GM12872 (cell line): ENCODE measurements at regions not wholly inside any gene's neighbourhood (a gene's known extent, or its start where the extent isn't known, plus 50 kb on each side); places are given as distances from the start of the nearest gene placed in this dataset.

Source experiments
- TF ChIP-seq, protein P1 (sequence below): IDR thresholded peaks from 3 replicates; pipeline ENCODE4 v1.5.1; 2011; ENCODE audit warnings: low read depth, mild to moderate bottlenecking, low read length, moderate library complexity; ENCODE audit not compliant: insufficient read depth

GRCh38 chr6:11921751-11922150, 90.4 kb upstream of the HIVEP1 start:
- TF ChIP-seq, protein P1, sequence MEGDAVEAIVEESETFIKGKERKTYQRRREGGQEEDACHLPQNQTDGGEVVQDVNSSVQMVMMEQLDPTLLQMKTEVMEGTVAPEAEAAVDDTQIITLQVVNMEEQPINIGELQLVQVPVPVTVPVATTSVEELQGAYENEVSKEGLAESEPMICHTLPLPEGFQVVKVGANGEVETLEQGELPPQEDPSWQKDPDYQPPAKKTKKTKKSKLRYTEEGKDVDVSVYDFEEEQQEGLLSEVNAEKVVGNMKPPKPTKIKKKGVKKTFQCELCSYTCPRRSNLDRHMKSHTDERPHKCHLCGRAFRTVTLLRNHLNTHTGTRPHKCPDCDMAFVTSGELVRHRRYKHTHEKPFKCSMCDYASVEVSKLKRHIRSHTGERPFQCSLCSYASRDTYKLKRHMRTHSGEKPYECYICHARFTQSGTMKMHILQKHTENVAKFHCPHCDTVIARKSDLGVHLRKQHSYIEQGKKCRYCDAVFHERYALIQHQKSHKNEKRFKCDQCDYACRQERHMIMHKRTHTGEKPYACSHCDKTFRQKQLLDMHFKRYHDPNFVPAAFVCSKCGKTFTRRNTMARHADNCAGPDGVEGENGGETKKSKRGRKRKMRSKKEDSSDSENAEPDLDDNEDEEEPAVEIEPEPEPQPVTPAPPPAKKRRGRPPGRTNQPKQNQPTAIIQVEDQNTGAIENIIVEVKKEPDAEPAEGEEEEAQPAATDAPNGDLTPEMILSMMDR = no peak

GRCh38 chr6:11921017-11921438, 91.1 kb upstream of the HIVEP1 start:
- TF ChIP-seq, protein P1 = no peak

- TF ChIP-seq, protein P1 = no peak
Observed at GRCh38 chr6:11920566-11920965, 91.5 kb upstream of the HIVEP1 start.

DNA sequence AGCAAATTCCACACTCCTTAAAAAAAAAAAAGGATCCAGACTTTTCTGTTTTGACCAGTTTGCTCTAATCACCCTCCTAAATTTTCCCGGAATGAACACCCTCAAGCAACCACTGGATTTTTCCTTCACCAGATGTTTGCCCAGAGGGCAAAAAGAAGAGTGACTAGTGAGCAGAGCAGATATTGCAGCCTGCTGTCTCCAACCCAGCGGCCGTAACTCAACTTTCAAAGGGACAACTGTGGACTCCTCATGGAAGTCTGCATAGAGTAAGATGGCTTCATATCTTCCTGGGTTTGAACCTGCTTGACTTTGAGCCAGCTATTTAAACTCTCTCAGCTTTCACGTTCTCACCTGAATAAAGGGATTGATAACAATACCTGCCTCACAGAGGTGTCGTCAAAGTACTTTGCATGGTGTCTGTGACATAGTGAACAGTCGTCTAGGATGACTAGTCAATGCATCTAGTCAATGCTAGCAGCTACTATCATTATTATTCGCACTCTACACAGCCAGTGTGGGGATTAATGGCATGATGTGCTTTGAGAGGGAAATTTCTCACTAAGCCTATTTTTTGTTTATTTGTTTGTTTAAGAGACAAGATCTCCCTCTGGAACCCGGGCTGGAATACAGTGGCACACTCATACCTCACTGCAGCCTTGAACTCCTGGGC, 92.2 kb upstream of the HIVEP1 start:
- TF ChIP-seq, protein P1 = no peak

- TF ChIP-seq, protein P1 = no peak
Observed at GRCh38 chr6:11918739-11919605, 93.1 kb upstream of the HIVEP1 start.

DNA sequence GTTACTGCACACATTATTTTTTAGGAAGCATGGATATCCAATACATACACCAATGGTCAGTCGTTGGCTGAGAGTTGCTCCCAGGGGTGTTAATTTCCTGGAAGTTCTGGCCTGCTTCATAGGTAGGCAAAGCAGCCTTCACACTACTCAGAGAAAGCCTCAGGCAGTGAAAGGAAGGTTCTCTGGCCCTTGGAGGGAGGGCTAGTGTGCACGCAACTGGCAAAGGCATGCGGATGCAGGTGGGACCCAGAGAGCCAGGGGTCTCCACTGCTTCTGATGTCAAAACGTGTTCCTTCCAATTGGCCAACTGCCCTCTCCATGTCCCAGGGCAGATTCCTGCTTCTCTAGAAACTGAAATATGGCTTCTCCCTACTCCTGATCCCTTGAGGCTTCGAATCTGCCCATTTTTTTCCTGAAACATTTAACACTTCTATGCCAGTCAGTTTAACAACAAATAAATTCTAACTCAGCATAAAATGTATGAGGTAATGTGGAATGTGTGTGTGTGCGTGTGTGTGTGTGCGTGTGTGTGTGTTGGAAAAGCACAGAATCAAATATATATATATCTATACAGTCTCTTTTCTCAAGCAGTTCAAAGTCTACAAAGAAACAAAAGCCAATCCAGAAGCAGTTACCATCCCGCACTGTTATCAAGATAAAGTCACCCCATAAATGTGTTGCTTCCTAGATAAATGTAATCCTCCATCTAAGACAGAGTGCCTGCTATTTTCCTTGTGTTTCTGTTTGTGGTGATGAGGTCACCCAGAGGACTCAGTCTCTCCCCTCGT, 94.0 kb upstream of the HIVEP1 start:
- TF ChIP-seq, protein P1 = no peak

DNA sequence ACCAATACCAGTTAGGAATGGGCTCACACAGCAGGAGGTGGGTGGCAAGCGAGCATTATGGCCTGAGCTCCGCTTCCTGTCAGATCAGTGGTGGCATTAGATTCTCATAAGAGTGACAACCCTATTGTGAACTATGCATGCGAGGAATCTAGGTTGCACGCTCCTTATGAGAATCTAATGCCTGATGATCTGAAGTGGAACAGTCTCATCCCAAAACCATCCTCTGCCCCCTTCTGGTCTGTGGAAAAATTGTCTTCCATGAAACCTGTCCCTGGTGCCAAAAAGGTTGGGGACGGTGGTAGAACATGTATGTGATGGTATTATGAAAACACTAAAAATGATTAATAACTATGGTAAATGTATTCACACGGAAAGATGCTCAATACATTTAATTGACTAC, 99.7 kb upstream of the HIVEP1 start:
- TF ChIP-seq, protein P1 = peak; percentile 11; the same call in 1 of the 3 replicates
